NCI-H1417 treated with DMSO at 0.1 percent for 48 hours (cell line): ENCODE measurements at regions not wholly inside any gene's neighbourhood (a gene's known extent, or its start where the extent isn't known, plus 50 kb on each side); places are given as distances from the start of the nearest gene placed in this dataset.
"Not testable (repeated sequence)": the region's sequence is repeated elsewhere in the genome, so short reads cannot be mapped to it uniquely, and the experiment has no call there.

Experiments
- DNase-seq: peaks from one replicate; lab custom pipeline; 2025; lab: John Stamatoyannopoulos, UW

GRCh38 chr9:31573561-31573960, 810.9 kb upstream of the ACO1 start:
- no peak for DNase-seq

- no peak for DNase-seq
These were observed 810.3 kb upstream of the ACO1 start for GRCh38 chr9:31574006-31574765.

GRCh38 chr9:31582071-31582470, 802.4 kb upstream of the ACO1 start:
- no peak for DNase-seq

- DNase-seq, result no peak
These were observed 801.9 kb upstream of the ACO1 start for GRCh38 chr9:31582561-31582960.

GRCh38 chr9:31585158-31585557, 799.3 kb upstream of the ACO1 start:
- no peak for DNase-seq

- DNase-seq, result no peak
These were observed 797.3 kb upstream of the ACO1 start for GRCh38 chr9:31587146-31587545.

GRCh38 chr9:31588006-31588405, 796.4 kb upstream of the ACO1 start:
- DNase-seq, result no peak

- DNase-seq, result no peak
These were observed 795.7 kb upstream of the ACO1 start for GRCh38 chr9:31588756-31589155.

GRCh38 chr9:31590091-31590490, 794.4 kb upstream of the ACO1 start:
- DNase-seq, result no peak

- DNase-seq, result not testable (repeated sequence)
These were observed 787.4 kb upstream of the ACO1 start for GRCh38 chr9:31597086-31597485.

GRCh38 chr9:31597977-31598376, 786.5 kb upstream of the ACO1 start:
- no peak for DNase-seq

- no peak for DNase-seq
These were observed 782.8 kb upstream of the ACO1 start for GRCh38 chr9:31601666-31602065.

GRCh38 chr9:31604531-31604930, 779.9 kb upstream of the ACO1 start:
- DNase-seq, result no peak

- DNase-seq, result no peak
These were observed 779.3 kb upstream of the ACO1 start for GRCh38 chr9:31605164-31605563.

GRCh38 chr9:31606678-31607077, 777.8 kb upstream of the ACO1 start:
- DNase-seq, result no peak

GRCh38 chr9:31608416-31608815, 776.0 kb upstream of the ACO1 start:
- DNase-seq, result no peak

- no peak for DNase-seq
These were observed 775.6 kb upstream of the ACO1 start for GRCh38 chr9:31608881-31609280.

GRCh38 chr9:31612336-31613030, 772.0 kb upstream of the ACO1 start:
- DNase-seq, result no peak

GRCh38 chr9:31615966-31616365, 768.5 kb upstream of the ACO1 start:
- DNase-seq, result no peak

GRCh38 chr9:31623511-31623910, 760.9 kb upstream of the ACO1 start:
- DNase-seq, result no peak

GRCh38 chr9:31629292-31629691, 755.2 kb upstream of the ACO1 start:
- DNase-seq, result no peak

GRCh38 chr9:31637265-31637664, 747.2 kb upstream of the ACO1 start:
- DNase-seq, result no peak

- DNase-seq, result no peak
These were observed 746.6 kb upstream of the ACO1 start for GRCh38 chr9:31637861-31638260.

- DNase-seq, result no peak
These were observed 745.0 kb upstream of the ACO1 start for GRCh38 chr9:31639451-31639850.
